Prostate gland (tissue), 2 donors: ENCODE measurements at regions not wholly inside any gene's neighbourhood (a gene's known extent, or its start where the extent isn't known, plus 50 kb on each side); places are given as distances from the start of the nearest gene placed in this dataset.

Experiments
- CTCF ChIP-seq, 4 experiments: fragments of 200-600 bp in 2 of 4; fragments of 450-650 bp in 2 of 4; sonication (generic) in 2 of 4; IDR thresholded peaks; 1 replicate in 3 of 4; 2 replicates in 1 of 4; pipeline ENCODE4 v1.5.1; 2016 to 2019; ENCODE audit warnings: antibody characterized with exemption in 4 of 4, mild to moderate bottlenecking in 2 of 4, moderate library complexity in 2 of 4
- POLR2AphosphoS5 ChIP-seq: sonication (generic); formaldehyde crosslinking; IDR thresholded peaks from one replicate; pipeline ENCODE4 v1.6.1; 2017; ENCODE audit warnings: antibody characterized with exemption

DNA sequence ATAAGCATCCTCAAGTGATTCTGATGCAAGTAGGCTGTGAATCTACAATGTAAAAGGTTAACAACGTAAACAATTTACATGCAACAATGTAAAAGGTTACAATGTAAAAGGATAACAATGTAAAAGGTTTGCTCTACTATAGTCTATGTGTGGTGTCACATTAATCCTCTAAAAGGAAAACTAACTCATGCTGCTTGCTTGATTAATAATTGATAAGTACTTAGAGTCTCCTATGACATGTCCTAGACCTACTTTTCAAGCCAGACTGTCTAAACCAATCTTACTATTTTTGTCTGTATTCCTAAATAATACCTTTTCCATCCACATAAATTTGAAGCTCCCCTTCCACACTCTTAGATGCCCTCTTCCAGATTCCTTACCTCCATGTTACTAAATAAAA lies 606.8 kb downstream of the LTN1 start:
- no peak for TF ChIP-seq CTCF (IDR thresholded peaks at IDR 0.05)
- no peak for TF ChIP-seq POLR2AphosphoS5
